ENCODE measurements at regions not wholly inside any gene's neighbourhood (a gene's known extent, or its start where the extent isn't known, plus 50 kb on each side); places are given as distances from the start of the nearest gene placed in this dataset.

DNA sequence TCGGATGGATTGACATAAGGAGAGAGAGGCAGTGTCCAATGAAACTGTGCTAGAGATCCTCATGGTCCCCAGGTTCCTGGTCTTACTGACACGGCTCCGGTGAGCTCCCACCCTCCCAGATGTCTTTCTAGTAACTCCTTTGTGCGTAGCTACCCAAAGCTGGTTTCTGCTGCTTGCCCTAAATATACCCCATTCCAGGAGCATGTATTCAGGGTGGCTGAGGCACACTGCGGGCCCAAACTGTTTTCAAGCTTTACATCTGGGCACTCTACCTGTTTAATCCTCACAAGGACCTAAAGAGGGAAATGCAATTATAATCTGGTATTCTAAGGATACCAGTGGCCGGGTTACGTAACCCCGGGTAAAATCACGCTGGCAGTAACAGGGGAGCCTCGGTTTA, 161.2 kb upstream of the NSMCE3 start:
- H3K18ac ChIP-seq (ENCODE audit: insufficient read length, low read depth, low read length), result no peak overlapping the region
- H3K14ac ChIP-seq (ENCODE audit: insufficient read depth, low read length), result no peak overlapping the region
- H2BK120ac ChIP-seq (ENCODE audit: low read depth, low read length, poor library complexity, severe bottlenecking), result no peak overlapping the region
- H2AFZ ChIP-seq (ENCODE audit: low read length), result no peak overlapping the region
- no peak overlapping the region for H4K5ac ChIP-seq (ENCODE audit: insufficient read length, low read depth, low read length)
- H2BK5ac ChIP-seq (ENCODE audit: insufficient read length, low read length), result no peak overlapping the region
- H4K8ac ChIP-seq (replicated peaks; ENCODE audit: insufficient read length, low read depth, low read length), result no peak overlapping the region
- no peak overlapping the region for H3K23ac ChIP-seq (ENCODE audit: insufficient read length, low read depth, low read length)
- peaks cover 20 to 26% of the 10 kb centered on the region in 2 experiments for H3K4me1 Mint-ChIP-seq
- no CpG with 5 or more reads among the region's 10 CpGs for WGBS (ENCODE audit: extremely low coverage, insufficient read length, low lambda C conversion rate)
- no peak overlapping the region for H3K4ac ChIP-seq (ENCODE audit: low read depth, low read length)
- H2BK12ac ChIP-seq (ENCODE audit: insufficient read length, low read depth, low read length), result no peak overlapping the region
- TF ChIP-seq, protein P1, sequence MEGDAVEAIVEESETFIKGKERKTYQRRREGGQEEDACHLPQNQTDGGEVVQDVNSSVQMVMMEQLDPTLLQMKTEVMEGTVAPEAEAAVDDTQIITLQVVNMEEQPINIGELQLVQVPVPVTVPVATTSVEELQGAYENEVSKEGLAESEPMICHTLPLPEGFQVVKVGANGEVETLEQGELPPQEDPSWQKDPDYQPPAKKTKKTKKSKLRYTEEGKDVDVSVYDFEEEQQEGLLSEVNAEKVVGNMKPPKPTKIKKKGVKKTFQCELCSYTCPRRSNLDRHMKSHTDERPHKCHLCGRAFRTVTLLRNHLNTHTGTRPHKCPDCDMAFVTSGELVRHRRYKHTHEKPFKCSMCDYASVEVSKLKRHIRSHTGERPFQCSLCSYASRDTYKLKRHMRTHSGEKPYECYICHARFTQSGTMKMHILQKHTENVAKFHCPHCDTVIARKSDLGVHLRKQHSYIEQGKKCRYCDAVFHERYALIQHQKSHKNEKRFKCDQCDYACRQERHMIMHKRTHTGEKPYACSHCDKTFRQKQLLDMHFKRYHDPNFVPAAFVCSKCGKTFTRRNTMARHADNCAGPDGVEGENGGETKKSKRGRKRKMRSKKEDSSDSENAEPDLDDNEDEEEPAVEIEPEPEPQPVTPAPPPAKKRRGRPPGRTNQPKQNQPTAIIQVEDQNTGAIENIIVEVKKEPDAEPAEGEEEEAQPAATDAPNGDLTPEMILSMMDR (conservative IDR thresholded peaks at IDR 0.05), result no peak
- no peak overlapping the region for H3K56ac ChIP-seq (ENCODE audit: insufficient read length, low read depth, low read length)
- peaks cover 2 to 6% of the 10 kb centered on the region in 2 experiments; a peak in 2 of 5 replicates for H3K9me3 Mint-ChIP-seq
- no peaks in the 10 kb centered on the region for H3K27me3 ChIP-seq (ENCODE audit: insufficient read depth, low read length)
- no peak for DNase-seq
- H3K27ac Mint-ChIP-seq, result no peak overlapping the region
- no peak overlapping the region for H3K9ac ChIP-seq (ENCODE audit: extremely low read depth, insufficient read length, low read length)
- H3K9me3 ChIP-seq (ENCODE audit: control insufficient read depth, low read depth, low read length), result no peaks in the 10 kb centered on the region
- H3K79me2 ChIP-seq (ENCODE audit: insufficient read depth, low read length), result no peaks in the 10 kb centered on the region
- no peaks in the 10 kb centered on the region for H3K27me3 Mint-ChIP-seq (ENCODE audit: low read depth)
- no peaks in the 10 kb centered on the region for H4K20me1 ChIP-seq (ENCODE audit: control insufficient read depth, insufficient read depth, insufficient read length)
- peaks cover 8% of the 10 kb centered on the region; the same call in 1 of the 2 replicates for H3K4me1 ChIP-seq (ENCODE audit: insufficient read depth, low read length)
- no peaks in the 10 kb centered on the region for H3K23me2 ChIP-seq (ENCODE audit: insufficient read length, low read depth, low read length, poor library complexity, severe bottlenecking)
- H2AK5ac ChIP-seq (ENCODE audit: insufficient read length, low read length), result no peak overlapping the region
- no peaks in the 10 kb centered on the region for H3K79me1 ChIP-seq (ENCODE audit: insufficient read depth, low read depth, low read length, poor library complexity, severe bottlenecking)
- H4K91ac ChIP-seq (ENCODE audit: insufficient read length, low read depth, low read length), result no peak overlapping the region
- no peak overlapping the region for H2BK20ac ChIP-seq (ENCODE audit: low read depth, low read length, poor library complexity, severe bottlenecking)
- no peak overlapping the region for H3T11ph ChIP-seq (ENCODE audit: low read length)
- no peak overlapping the region for H2BK15ac ChIP-seq (ENCODE audit: low read depth, low read length)
- H3K4me2 ChIP-seq (ENCODE audit: insufficient read depth, insufficient read length, low read length), result no peak overlapping the region
- no peak overlapping the region for H3K4me3 Mint-ChIP-seq
- H3K27ac ChIP-seq (ENCODE audit: insufficient read length, low read depth, low read length), result no peak overlapping the region
- peaks cover 0 to 2% (median 0%) of the 10 kb centered on the region in 3 experiments; a peak in 4 of 7 replicates for H3K36me3 Mint-ChIP-seq (ENCODE audit: insufficient read depth in 1 of 3, low read depth in 3 of 3)

All from H9 (cell line).